A673 (cell line): ENCODE measurements at regions not wholly inside any gene's neighbourhood (a gene's known extent, or its start where the extent isn't known, plus 50 kb on each side); places are given as distances from the start of the nearest gene placed in this dataset.

ENCODE experiments used
- EZH2 ChIP-seq: fragments of 200-600 bp; sonication (generic); IDR thresholded peaks from 2 replicates; pipeline ENCODE4 v1.6.1; 2017; ENCODE audit warnings: borderline replicate concordance, low read depth, mild to moderate bottlenecking, mixed read lengths, antibody characterized with exemption, low read length; ENCODE audit not compliant: poor library complexity, severe bottlenecking
- TF ChIP-seq, protein P1 (sequence below): fragments of 300-800, 200-600 bp; sonication (generic); conservative IDR thresholded peaks from 2 replicates; pipeline ENCODE4 v1.5.1; 2017; ENCODE audit warnings: low read depth, mild to moderate bottlenecking, antibody characterized with exemption, low read length, moderate library complexity, mixed read lengths

DNA sequence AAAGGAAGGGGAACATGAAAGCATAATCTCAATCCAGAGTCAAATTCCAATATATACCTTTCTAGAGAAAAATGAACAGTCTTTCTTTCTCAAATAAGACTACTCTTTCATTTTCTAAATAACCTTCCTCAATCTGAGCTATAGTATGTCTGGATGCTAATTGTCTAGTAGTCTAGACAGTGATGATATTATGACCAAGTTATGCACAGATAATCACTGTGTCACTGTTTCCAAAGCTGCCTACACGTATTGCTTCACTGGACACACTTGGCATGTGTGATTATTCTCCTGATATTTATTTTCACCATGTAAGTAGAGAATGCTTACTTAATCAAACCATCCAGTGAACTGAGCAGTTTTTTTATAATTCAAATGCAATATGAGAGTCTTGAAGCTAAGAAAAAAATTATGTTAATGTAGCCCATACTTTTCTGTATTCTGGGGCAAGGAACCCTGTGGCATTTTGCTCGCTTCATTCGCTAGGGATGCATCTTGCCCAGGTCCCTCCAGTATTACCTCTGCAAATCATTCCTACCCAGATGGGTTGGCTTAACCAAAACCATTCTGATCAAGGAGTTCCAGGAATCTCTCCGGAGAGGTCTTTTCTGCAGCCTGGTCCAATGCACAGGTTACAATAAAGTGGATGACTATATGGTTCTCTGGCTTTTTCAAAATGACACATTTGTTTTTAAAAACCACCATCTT, 303.1 kb upstream of the RUNX1 start:
- TF ChIP-seq, protein P1, sequence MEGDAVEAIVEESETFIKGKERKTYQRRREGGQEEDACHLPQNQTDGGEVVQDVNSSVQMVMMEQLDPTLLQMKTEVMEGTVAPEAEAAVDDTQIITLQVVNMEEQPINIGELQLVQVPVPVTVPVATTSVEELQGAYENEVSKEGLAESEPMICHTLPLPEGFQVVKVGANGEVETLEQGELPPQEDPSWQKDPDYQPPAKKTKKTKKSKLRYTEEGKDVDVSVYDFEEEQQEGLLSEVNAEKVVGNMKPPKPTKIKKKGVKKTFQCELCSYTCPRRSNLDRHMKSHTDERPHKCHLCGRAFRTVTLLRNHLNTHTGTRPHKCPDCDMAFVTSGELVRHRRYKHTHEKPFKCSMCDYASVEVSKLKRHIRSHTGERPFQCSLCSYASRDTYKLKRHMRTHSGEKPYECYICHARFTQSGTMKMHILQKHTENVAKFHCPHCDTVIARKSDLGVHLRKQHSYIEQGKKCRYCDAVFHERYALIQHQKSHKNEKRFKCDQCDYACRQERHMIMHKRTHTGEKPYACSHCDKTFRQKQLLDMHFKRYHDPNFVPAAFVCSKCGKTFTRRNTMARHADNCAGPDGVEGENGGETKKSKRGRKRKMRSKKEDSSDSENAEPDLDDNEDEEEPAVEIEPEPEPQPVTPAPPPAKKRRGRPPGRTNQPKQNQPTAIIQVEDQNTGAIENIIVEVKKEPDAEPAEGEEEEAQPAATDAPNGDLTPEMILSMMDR, result no peak
- no peak for TF ChIP-seq EZH2
